ENCODE measurements at regions not wholly inside any gene's neighbourhood (a gene's known extent, or its start where the extent isn't known, plus 50 kb on each side); places are given as distances from the start of the nearest gene placed in this dataset.

DNA sequence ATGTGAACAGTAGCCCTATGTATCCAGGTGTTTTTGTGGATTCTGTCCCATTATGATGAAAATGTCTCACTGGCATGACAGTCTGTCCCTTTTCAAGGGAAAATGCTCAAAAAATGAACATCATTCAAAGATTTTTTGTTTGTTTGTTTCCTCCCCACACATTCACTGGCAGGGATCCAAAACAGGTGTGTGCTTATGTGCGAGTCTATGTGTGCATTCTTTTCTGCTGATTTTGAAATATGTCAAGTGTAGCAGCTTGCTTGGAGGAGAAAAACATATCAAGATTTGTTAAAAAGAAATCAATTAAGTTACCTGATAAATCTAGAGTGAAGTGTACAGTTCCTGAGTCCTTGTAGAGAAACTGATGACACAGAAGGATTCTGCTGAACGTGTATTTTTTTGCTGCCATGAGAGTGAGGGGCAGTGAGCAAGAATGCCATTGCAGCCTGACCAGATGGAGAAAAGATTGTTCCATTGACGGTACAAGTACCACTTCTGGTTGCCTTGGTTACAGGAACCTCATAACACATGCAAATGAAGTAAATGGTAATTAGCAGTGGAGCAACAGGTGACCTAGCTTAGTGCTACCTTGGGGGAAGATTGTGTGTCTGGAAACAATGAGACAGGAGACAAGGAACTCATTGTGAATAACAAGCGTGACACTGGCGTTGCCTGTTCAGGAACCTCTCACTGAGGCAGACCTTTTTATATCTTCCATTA, 277.4 kb upstream of the PHYHIPL start:
- no peak for ATAC-seq (ENCODE audit: low read depth)
- no peaks in the 10 kb centered on the region for H3K9me3 ChIP-seq (ENCODE audit: severe bottlenecking)
- TF ChIP-seq, protein P1, sequence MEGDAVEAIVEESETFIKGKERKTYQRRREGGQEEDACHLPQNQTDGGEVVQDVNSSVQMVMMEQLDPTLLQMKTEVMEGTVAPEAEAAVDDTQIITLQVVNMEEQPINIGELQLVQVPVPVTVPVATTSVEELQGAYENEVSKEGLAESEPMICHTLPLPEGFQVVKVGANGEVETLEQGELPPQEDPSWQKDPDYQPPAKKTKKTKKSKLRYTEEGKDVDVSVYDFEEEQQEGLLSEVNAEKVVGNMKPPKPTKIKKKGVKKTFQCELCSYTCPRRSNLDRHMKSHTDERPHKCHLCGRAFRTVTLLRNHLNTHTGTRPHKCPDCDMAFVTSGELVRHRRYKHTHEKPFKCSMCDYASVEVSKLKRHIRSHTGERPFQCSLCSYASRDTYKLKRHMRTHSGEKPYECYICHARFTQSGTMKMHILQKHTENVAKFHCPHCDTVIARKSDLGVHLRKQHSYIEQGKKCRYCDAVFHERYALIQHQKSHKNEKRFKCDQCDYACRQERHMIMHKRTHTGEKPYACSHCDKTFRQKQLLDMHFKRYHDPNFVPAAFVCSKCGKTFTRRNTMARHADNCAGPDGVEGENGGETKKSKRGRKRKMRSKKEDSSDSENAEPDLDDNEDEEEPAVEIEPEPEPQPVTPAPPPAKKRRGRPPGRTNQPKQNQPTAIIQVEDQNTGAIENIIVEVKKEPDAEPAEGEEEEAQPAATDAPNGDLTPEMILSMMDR (IDR thresholded peaks at IDR 0.05; ENCODE audit: poor library complexity, severe bottlenecking), result no peak

DNA sequence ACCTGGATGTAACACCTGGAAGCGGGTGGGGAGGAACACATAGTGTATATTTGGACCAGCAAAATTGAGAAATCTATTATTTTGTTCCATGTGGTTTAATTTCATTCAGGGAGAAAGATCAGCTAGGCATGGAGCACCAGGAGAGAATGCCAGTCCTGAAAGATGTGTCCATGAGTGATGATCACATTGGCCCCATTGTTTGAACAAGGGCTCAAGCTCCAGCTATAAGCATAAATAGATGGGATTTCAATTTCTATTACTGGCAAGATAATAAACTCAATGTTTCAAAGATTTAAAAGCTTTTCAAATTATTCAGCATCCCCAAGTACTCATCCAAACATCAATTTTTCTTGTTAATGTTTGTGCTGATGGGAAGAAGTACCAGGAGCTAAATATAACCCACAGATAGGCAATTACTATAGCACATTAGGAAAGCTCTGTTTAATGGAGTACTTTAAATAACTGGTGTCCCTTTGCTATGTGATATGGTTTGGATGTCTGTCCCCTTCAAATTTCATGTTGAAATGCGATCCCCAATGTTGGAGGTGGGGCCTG, 275.3 kb upstream of the PHYHIPL start:
- DNase-seq (ENCODE audit: low spot score) (no peak), ATAC-seq (ENCODE audit: low read depth) (no peak)
- TF ChIP-seq, protein P1 (IDR thresholded peaks at IDR 0.05; ENCODE audit: poor library complexity, severe bottlenecking), result no peak
- Histone ChIP-seq H3K4me1 (ENCODE audit: insufficient read depth, poor library complexity, severe bottlenecking) (no peaks in the 10 kb centered on the region), H3K27me3 (ENCODE audit: insufficient read depth, poor library complexity, severe bottlenecking) (no peaks in the 10 kb centered on the region), H3K27ac (ENCODE audit: poor library complexity, severe bottlenecking) (no peak overlapping the region), H3K4me3 (ENCODE audit: severe bottlenecking) (no peak overlapping the region), H3K9me3 (ENCODE audit: severe bottlenecking) (no peaks in the 10 kb centered on the region), H3K36me3 (ENCODE audit: low read depth) (no peaks in the 10 kb centered on the region)

More for the DNA sequence above, 277.4 kb upstream of the PHYHIPL start:
- H3K27ac ChIP-seq (ENCODE audit: poor library complexity, severe bottlenecking), result no peak overlapping the region
- no peaks in the 10 kb centered on the region for H3K27me3 ChIP-seq (ENCODE audit: insufficient read depth, poor library complexity, severe bottlenecking)
- DNase-seq (ENCODE audit: low spot score), result no peak
- no peak overlapping the region for H3K4me3 ChIP-seq (ENCODE audit: severe bottlenecking)
- H3K4me1 ChIP-seq (ENCODE audit: insufficient read depth, poor library complexity, severe bottlenecking), result no peaks in the 10 kb centered on the region
- H3K36me3 ChIP-seq (ENCODE audit: low read depth), result no peaks in the 10 kb centered on the region

DNA sequence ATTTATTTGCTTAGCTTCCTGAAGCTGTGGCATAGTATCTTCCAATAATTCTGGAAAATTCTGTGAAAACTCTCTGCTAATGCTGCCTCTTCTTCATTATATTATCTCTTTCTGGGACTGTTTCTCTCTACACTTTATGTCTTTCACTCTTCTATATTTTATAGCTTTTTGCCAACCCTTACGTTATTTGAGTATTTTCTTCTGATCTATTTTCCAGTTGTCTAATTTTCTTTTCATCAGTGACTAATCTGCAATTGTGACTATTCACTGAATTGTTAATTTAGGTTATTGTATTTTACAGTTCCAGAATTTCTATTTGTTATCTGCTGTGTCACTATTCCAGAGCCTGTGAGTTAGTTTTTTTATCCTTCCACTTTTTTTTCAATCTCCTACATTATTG, 273.4 kb upstream of the PHYHIPL start:
- Histone ChIP-seq H3K4me3 (ENCODE audit: severe bottlenecking) (no peak overlapping the region), H3K27ac (ENCODE audit: poor library complexity, severe bottlenecking) (no peak overlapping the region), H3K27me3 (ENCODE audit: insufficient read depth, poor library complexity, severe bottlenecking) (no peaks in the 10 kb centered on the region), H3K9me3 (ENCODE audit: severe bottlenecking) (no peaks in the 10 kb centered on the region), H3K36me3 (ENCODE audit: low read depth) (no peaks in the 10 kb centered on the region), H3K4me1 (ENCODE audit: insufficient read depth, poor library complexity, severe bottlenecking) (no peaks in the 10 kb centered on the region)
- no peak for DNase-seq (ENCODE audit: low spot score)
- no peak for ATAC-seq (ENCODE audit: low read depth)
- TF ChIP-seq, protein P1 (IDR thresholded peaks at IDR 0.05; ENCODE audit: poor library complexity, severe bottlenecking), result no peak

DNA sequence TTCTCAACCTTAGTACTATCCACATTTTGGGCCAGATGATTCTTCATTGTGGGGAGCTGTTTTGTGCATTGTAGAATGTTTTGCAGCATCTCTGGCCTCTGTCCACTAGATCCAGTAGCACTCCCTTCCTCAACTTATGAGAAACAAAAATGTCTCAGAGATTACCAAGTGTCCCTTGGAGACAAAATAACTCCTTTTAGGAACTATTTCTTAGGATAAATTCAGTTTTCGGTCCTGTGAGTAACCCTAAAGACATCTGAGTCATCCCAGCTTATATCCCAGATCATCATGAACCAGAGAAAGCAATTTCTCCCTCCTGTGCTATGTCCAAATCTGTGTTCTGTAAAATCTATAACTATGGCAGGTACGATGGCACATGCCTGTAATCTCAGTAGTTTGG, 266.6 kb upstream of the PHYHIPL start:
- Histone ChIP-seq H3K4me1 (ENCODE audit: insufficient read depth, poor library complexity, severe bottlenecking) (no peaks in the 10 kb centered on the region), H3K9me3 (ENCODE audit: severe bottlenecking) (no peaks in the 10 kb centered on the region), H3K27ac (ENCODE audit: poor library complexity, severe bottlenecking) (no peak overlapping the region), H3K27me3 (ENCODE audit: insufficient read depth, poor library complexity, severe bottlenecking) (no peaks in the 10 kb centered on the region), H3K4me3 (ENCODE audit: severe bottlenecking) (no peak overlapping the region), H3K36me3 (ENCODE audit: low read depth) (no peaks in the 10 kb centered on the region)
- DNase-seq (ENCODE audit: low spot score) (no peak), ATAC-seq (ENCODE audit: low read depth) (no peak)
- TF ChIP-seq, protein P1 (IDR thresholded peaks at IDR 0.05; ENCODE audit: poor library complexity, severe bottlenecking), result no peak

DNA sequence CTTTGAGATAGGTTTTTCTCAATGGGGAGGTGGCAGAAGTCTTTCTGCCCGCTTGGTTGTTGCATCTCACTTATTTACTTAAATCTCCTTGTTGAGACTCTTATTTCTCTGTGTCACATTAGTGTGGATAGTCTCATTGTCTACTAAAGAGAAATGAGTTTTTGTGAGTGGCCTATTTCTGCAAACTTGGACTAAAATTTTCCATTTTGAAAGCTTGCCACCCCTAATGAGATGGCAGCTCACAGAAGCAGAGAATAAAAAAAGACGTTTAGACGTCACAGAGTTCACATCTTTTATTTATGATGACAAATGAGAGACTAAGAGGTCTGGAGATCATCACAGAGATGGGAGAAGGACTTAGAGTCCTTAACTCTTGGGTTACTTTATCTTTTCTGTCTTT, 262.7 kb upstream of the PHYHIPL start:
- H3K4me3 ChIP-seq (ENCODE audit: severe bottlenecking), result no peak overlapping the region
- no peaks in the 10 kb centered on the region for H3K9me3 ChIP-seq (ENCODE audit: severe bottlenecking)
- H3K36me3 ChIP-seq (ENCODE audit: low read depth), result no peaks in the 10 kb centered on the region
- TF ChIP-seq, protein P1 (IDR thresholded peaks at IDR 0.05; ENCODE audit: poor library complexity, severe bottlenecking), result no peak
- H3K4me1 ChIP-seq (ENCODE audit: insufficient read depth, poor library complexity, severe bottlenecking), result no peaks in the 10 kb centered on the region
- no peak overlapping the region for H3K27ac ChIP-seq (ENCODE audit: poor library complexity, severe bottlenecking)
- DNase-seq (ENCODE audit: low spot score), result no peak
- ATAC-seq (ENCODE audit: low read depth), result no peak
- H3K27me3 ChIP-seq (ENCODE audit: insufficient read depth, poor library complexity, severe bottlenecking), result no peaks in the 10 kb centered on the region
